SK-N-SH (cell line): ENCODE measurements at regions not wholly inside any gene's neighbourhood (a gene's known extent, or its start where the extent isn't known, plus 50 kb on each side); places are given as distances from the start of the nearest gene placed in this dataset.

ENCODE experiments used
- CTCF ChIA-PET: fragments of 300-600, 350-600 bp; formaldehyde crosslinking; extraction: SDS; loops from one replicate; lab custom pipeline; 2021; lab: Yijun Ruan, JAX
- POLR2A ChIA-PET: fragments of 350-600 bp; sonication (Branson Sonifier 250); formaldehyde crosslinking; extraction: SDS; loops from one replicate; lab custom pipeline; 2020; ENCODE audit warnings: antibody characterized with exemption, inconsistent platforms; lab: Yijun Ruan, JAX
- DNase-seq: peaks from one replicate; pipeline ENCODE4 v3.0.0; 2012
- H2AFZ ChIP-seq: fragments of 200-600 bp; sonication (generic); 2 replicates; pipeline ENCODE4 v1.8.1; 2016; ENCODE audit warnings: antibody characterized with exemption, mild to moderate bottlenecking, low read depth
- H3F3A ChIP-seq: fragments of 200-600 bp; sonication (generic); replicated peaks from 2 replicates; pipeline ENCODE3; 2016; ENCODE audit warnings: antibody characterized with exemption, mild to moderate bottlenecking; ENCODE audit not compliant: insufficient read depth
- H3K27ac ChIP-seq, 2 experiments: fragments of 200-500 bp in 1 of 2; fragments of 200-600 bp in 1 of 2; sonication (Bioruptor generic) in 1 of 2; sonication (generic), shearing (Covaris generic) in 1 of 2; 2 replicates each; pipeline versions ENCODE4 v1.5.1 to v1.6.1; 2014 to 2016; ENCODE audit warnings: low read depth in 2 of 2, inconsistent platforms in 1 of 2, low read length in 1 of 2, mild to moderate bottlenecking in 1 of 2, mixed read lengths in 1 of 2
- H3K27me3 ChIP-seq: fragments of 200-600 bp; sonication (generic), shearing (Covaris generic); 2 replicates; pipeline ENCODE4 v1.6.1; 2016; ENCODE audit warnings: mixed run types; ENCODE audit not compliant: insufficient read depth
- H3K36me3 ChIP-seq, 2 experiments: fragments of 200-500 bp in 1 of 2; fragments of 200-600 bp in 1 of 2; sonication (Bioruptor generic) in 1 of 2; sonication (generic) in 1 of 2; replicated peaks in 1 of 2; 2 replicates each; pipeline versions ENCODE3 to v1.5.1; 2014 to 2016; ENCODE audit warnings: low read length in 1 of 2, mild to moderate bottlenecking in 1 of 2; ENCODE audit not compliant: insufficient read depth in 2 of 2, control insufficient read depth in 1 of 2
- H3K4me1 ChIP-seq, 2 experiments: fragments of 200-500 bp in 1 of 2; fragments of 200-600 bp in 1 of 2; sonication (Bioruptor generic) in 1 of 2; sonication (generic), shearing (Covaris generic) in 1 of 2; 2 replicates each; pipeline versions ENCODE4 v1.5.1 to v1.6.1; 2014 to 2016; ENCODE audit warnings: low read depth in 1 of 2, low read length in 1 of 2, mixed run types in 1 of 2; ENCODE audit not compliant: insufficient read depth in 2 of 2, control insufficient read depth in 1 of 2
- H3K4me2 ChIP-seq: fragments of 200-600 bp; sonication (generic), shearing (Covaris generic); 2 replicates; pipeline ENCODE4 v1.6.1; 2017; ENCODE audit warnings: mixed run types
- H3K4me3 ChIP-seq, 2 experiments: fragments of 200-500 bp in 1 of 2; fragments of 200-600 bp in 1 of 2; sonication (Bioruptor generic) in 1 of 2; sonication (generic), shearing (Covaris generic) in 1 of 2; 2 replicates each; pipeline versions ENCODE4 v1.5.1 to v1.8.1; 2014 to 2016; ENCODE audit warnings: low read depth in 2 of 2, inconsistent platforms in 1 of 2, low read length in 1 of 2, mild to moderate bottlenecking in 1 of 2, mixed read lengths in 1 of 2, moderate library complexity in 1 of 2
- H3K79me2 ChIP-seq: fragments of 200-600 bp; sonication (generic); 2 replicates; pipeline ENCODE4 v1.8.1; 2017; ENCODE audit warnings: mild to moderate bottlenecking; ENCODE audit not compliant: insufficient read depth
- H3K9ac ChIP-seq: fragments of 200-600 bp; sonication (generic); 2 replicates; pipeline ENCODE4 v1.6.1; 2017; ENCODE audit warnings: mixed run types
- H3K9me2 ChIP-seq: fragments of 200-600 bp; sonication (generic); 2 replicates; pipeline ENCODE4 v1.6.1; 2017; ENCODE audit warnings: mixed run types
- H3K9me3 ChIP-seq: fragments of 200-600 bp; sonication (generic); 2 replicates; pipeline ENCODE4 v1.6.1; 2017; ENCODE audit warnings: mixed run types, mild to moderate bottlenecking, moderate library complexity
- H4K20me1 ChIP-seq: fragments of 200-600 bp; sonication (generic); 2 replicates; pipeline ENCODE4 v1.6.1; 2017; ENCODE audit warnings: mild to moderate bottlenecking, mixed run types; ENCODE audit not compliant: insufficient read depth
- ELF1 ChIP-seq: IDR thresholded peaks from 2 replicates; pipeline ENCODE4 v1.4.0; 2012
- EP300 ChIP-seq, 2 experiments: IDR thresholded peaks; 2 replicates each; pipeline versions ENCODE4 v1.4.0 to v1.6.1; 2012; ENCODE audit warnings: borderline replicate concordance in 1 of 2, low read depth in 1 of 2, low read length in 1 of 2
- EZH2phosphoT487 ChIP-seq: fragments of 200-600 bp; sonication (generic); IDR thresholded peaks from 2 replicates; pipeline ENCODE4 v1.6.1; 2017; ENCODE audit warnings: low read depth, mixed run types, mild to moderate bottlenecking, antibody characterized with exemption, moderate library complexity, borderline replicate concordance
- FOSL2 ChIP-seq: IDR thresholded peaks from 2 replicates; pipeline ENCODE4 v1.4.0; 2012; ENCODE audit warnings: low read depth, mild to moderate bottlenecking, moderate library complexity, borderline replicate concordance
- GABPA ChIP-seq: IDR thresholded peaks from 2 replicates; pipeline ENCODE4 v1.4.0; 2012; ENCODE audit warnings: low read depth, mild to moderate bottlenecking
- GATA2 ChIP-seq: sonication (generic); formaldehyde crosslinking; IDR thresholded peaks from 2 replicates; pipeline ENCODE4 v1.5.0; 2020; ENCODE audit warnings: mild to moderate bottlenecking, missing genetic modification reagents
- IRF3 ChIP-seq: fragments of 150-350 bp; IDR thresholded peaks from 2 replicates; pipeline ENCODE4 v1.6.1; 2016; ENCODE audit warnings: mild to moderate bottlenecking, low read depth, low read length
- MAX ChIP-seq: IDR thresholded peaks from 2 replicates; pipeline ENCODE4 v1.4.0; 2012; ENCODE audit warnings: low read depth
- MEF2A ChIP-seq: IDR thresholded peaks from 2 replicates; pipeline ENCODE4 v1.4.0; 2012; ENCODE audit warnings: low read depth, borderline replicate concordance
- NFIC ChIP-seq: IDR thresholded peaks from 2 replicates; pipeline ENCODE4 v1.4.0; 2012; ENCODE audit warnings: borderline replicate concordance
- PBX3 ChIP-seq: IDR thresholded peaks from 2 replicates; pipeline ENCODE4; 2012
- POLR2AphosphoS5 ChIP-seq: IDR thresholded peaks from 2 replicates; pipeline ENCODE4 v1.6.1; 2012; ENCODE audit warnings: low read depth, low read length
- RAD21 ChIP-seq: IDR thresholded peaks from 2 replicates; pipeline ENCODE4 v1.6.1; 2012; ENCODE audit warnings: mild to moderate bottlenecking, low read length
- RCOR1 ChIP-seq: fragments of 150-350 bp; IDR thresholded peaks from 2 replicates; pipeline ENCODE4 v1.6.1; 2017; ENCODE audit warnings: antibody characterized with exemption, low read length
- RFX5 ChIP-seq: IDR thresholded peaks from 2 replicates; pipeline ENCODE4 v1.6.1; 2012; ENCODE audit warnings: mild to moderate bottlenecking, improper control_type of control experiment, low read length
- SMC3 ChIP-seq: IDR thresholded peaks from 2 replicates; pipeline ENCODE4 v1.6.1; 2012; ENCODE audit warnings: low read depth, low read length, improper control_type of control experiment
- TAF1 ChIP-seq: IDR thresholded peaks from 2 replicates; pipeline ENCODE4 v1.6.1; 2012; ENCODE audit warnings: low read depth, mild to moderate bottlenecking, low read length, moderate library complexity, borderline replicate concordance
- TCF12 ChIP-seq: IDR thresholded peaks from 2 replicates; pipeline ENCODE4 v1.4.0; 2012
- TEAD4 ChIP-seq: IDR thresholded peaks from 2 replicates; pipeline ENCODE4 v1.4.0; 2012; ENCODE audit warnings: mild to moderate bottlenecking, borderline replicate concordance; ENCODE audit not compliant: insufficient read depth
- USF1 ChIP-seq: IDR thresholded peaks from 2 replicates; pipeline ENCODE4 v1.4.0; 2012; ENCODE audit warnings: low read depth, borderline replicate concordance
- YY1 ChIP-seq: IDR thresholded peaks from 2 replicates; pipeline ENCODE4 v1.4.0; 2012; ENCODE audit warnings: low read depth, mild to moderate bottlenecking
- ZBTB33 ChIP-seq: IDR thresholded peaks from 2 replicates; pipeline ENCODE4 v1.4.0; 2012; ENCODE audit warnings: low read depth, borderline replicate concordance
- WGBS: methylation state at CpG from one replicate; pipeline ENCODE4 v1.1.6; 2017; ENCODE audit warnings: low lambda C conversion rate; 5-methylcytosine and 5-hydroxymethylcytosine counted together

- H2AFZ ChIP-seq, result no peak overlapping the region
- peak overlapping the region in 1 of 2 experiments; percentile 56; a peak in 2 of 4 replicates for H3K27ac ChIP-seq
- no peak overlapping the region for H3K4me2 ChIP-seq
- no peak overlapping the region for H3K9ac ChIP-seq
- ChIA-PET POLR2A (no interaction called here), CTCF (interaction anchor here (0.6 kb wide), 1 partner anchor 12 kb away, joined by 3 read pairs; no protein-coding TSS in a partner anchor)
- H3K79me2 ChIP-seq, result no peaks in the 10 kb centered on the region
- H3K4me3 ChIP-seq, result no peak overlapping the region
- no peaks in the 10 kb centered on the region for H3K9me3 ChIP-seq
- no peaks in the 10 kb centered on the region for H3K27me3 ChIP-seq
- no peaks in the 10 kb centered on the region for H3K36me3 ChIP-seq
- no peaks in the 10 kb centered on the region for H4K20me1 ChIP-seq
- H3K9me2 ChIP-seq, result no peaks in the 10 kb centered on the region
- H3F3A ChIP-seq, result peaks cover 5% of the 10 kb centered on the region
- no peak for TF ChIP-seq RCOR1
- TF ChIP-seq EP300 (IDR thresholded peaks at IDR 0.05; ENCODE audit: borderline replicate concordance in 1 of 2, low read depth in 1 of 2, low read length in 1 of 2), result 0 out of 4 replicates have a peak, but pooled peaks of 1 of the 2 experiments have one; percentile 30
- TF ChIP-seq NFIC, result no peak; the same call in 1 of the 2 replicates
- no peak for TF ChIP-seq ZBTB33
- no peak for TF ChIP-seq GATA2 (CRISPR knock-in tag)
- TF ChIP-seq PBX3, result peak; percentile 18; the same call in 1 of the 2 replicates
- no peak for TF ChIP-seq ELF1
- TF ChIP-seq YY1, result no peak
- no peak for TF ChIP-seq MAX
- peak; percentile 27; the same call in 1 of the 2 replicates for TF ChIP-seq TCF12
- TF ChIP-seq, all 33 proteins: peak for 3
- DNase-seq, result no peak
- peaks cover 0 to 7% of the 10 kb centered on the region in 2 experiments; a peak in 2 of 4 replicates for H3K4me1 ChIP-seq
Measured at GRCh38 chr21:25453524-25453923, 153.8 kb downstream of the MRPL39 start.

- Histone ChIP-seq H3K4me3 (no peak overlapping the region), H3K36me3 (no peaks in the 10 kb centered on the region), H3K27ac (no peak overlapping the region), H4K20me1 (no peaks in the 10 kb centered on the region), H3K27me3 (no peaks in the 10 kb centered on the region), H3K9ac (no peak overlapping the region), H3K4me2 (no peak overlapping the region), H3K79me2 (no peaks in the 10 kb centered on the region), H3K9me3 (no peaks in the 10 kb centered on the region), H2AFZ (no peak overlapping the region), H3F3A (peaks cover 5% of the 10 kb centered on the region), H3K9me2 (no peaks in the 10 kb centered on the region), H3K4me1 (peaks cover 0 to 4% of the 10 kb centered on the region in 2 experiments; a peak in 1 of 4 replicates)
- ChIA-PET CTCF (interaction anchor here (0.5 kb wide), 1 partner anchor 575 kb away, joined by 3 read pairs; no protein-coding TSS in a partner anchor), POLR2A (no interaction called here)
- no peak for DNase-seq
- WGBS, result 42% methylated on average over 3 of the region's 3 CpGs
- TF ChIP-seq GABPA (no peak), YY1 (no peak), RFX5 (no peak), TEAD4 (no peak), ELF1 (no peak), POLR2AphosphoS5 (no peak), ZBTB33 (no peak), RAD21 (no peak), GATA2 (CRISPR knock-in tag) (no peak), EP300 (IDR thresholded peaks at IDR 0.05; ENCODE audit: borderline replicate concordance in 1 of 2, low read depth in 1 of 2, low read length in 1 of 2) (no peak), USF1 (no peak), IRF3 (no peak), FOSL2 (no peak), MEF2A (no peak), EZH2phosphoT487 (no peak), SMC3 (no peak), TAF1 (no peak)
Measured at GRCh38 chr21:25449950-25450349, 157.3 kb downstream of the MRPL39 start.
